T47D (cell line): ENCODE measurements at regions not wholly inside any gene's neighbourhood (a gene's known extent, or its start where the extent isn't known, plus 50 kb on each side); places are given as distances from the start of the nearest gene placed in this dataset.

Source experiments
- DNase-seq, 2 experiments: peaks; one replicate each; pipeline versions ENCODE4 v3.0.0 to v3.0.0-alpha.2; 2011 to 2012; ENCODE audit warnings: low read depth in 1 of 2, low spot score in 1 of 2
- JUND ChIP-seq: IDR thresholded peaks from 2 replicates; pipeline ENCODE4 v1.6.1; 2012; ENCODE audit warnings: low read depth
- in situ Hi-C: cut with HindIII; loops from 2 replicates; pipeline ENCODE4 v1.10.0; 2016; ENCODE audit warnings: low sequenced_read_pairs, low pct_unique_long_range_greater_than_20kb

DNA sequence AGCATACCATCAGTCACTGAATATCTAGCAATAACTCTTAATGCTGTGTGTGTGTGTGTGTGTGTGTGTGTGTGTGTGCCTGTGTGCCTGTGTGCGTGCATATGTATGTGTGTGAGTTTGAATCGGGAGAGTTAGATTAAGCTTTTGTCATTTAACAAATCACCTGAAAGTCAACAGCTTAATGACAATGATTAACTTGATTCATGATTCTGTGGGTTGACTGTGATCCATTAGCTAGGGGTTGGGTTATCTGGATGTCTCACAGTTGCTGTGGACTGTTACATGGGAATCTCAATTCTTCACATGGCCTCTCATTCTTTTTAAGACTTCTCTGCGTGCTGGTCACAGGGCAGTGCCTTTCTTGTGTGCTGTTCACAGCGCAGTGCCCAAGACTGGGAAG, 639.0 kb upstream of the SORCS1 start:
- DNase-seq = no peak
- no peak for TF ChIP-seq JUND
- in situ Hi-C loops = no loop called here

GRCh38 chr10:107800061-107800460, 635.6 kb upstream of the SORCS1 start:
- in situ Hi-C loops = no loop called here

DNA sequence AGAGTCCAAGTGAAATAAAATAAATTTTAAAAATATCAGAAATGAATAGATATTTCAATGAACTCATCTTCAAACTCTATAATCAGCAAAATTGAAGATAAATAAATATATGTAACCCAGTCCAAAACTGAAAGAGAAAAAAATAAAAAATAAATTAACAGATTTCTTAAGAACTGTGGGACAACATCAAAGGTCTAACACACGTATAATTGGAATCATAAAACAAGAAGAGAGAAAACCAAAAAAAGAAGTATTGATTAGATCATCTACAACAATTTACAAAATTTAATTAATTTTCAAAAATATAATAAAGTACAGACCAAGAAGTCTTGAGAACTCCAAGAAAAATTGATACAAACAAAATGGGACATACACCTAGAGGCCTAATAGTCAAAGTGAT, 625.8 kb upstream of the SORCS1 start:
- no peak for TF ChIP-seq JUND
- in situ Hi-C loops = no loop called here
- DNase-seq = no peak

More at GRCh38 chr10:107800061-107800460, 635.6 kb upstream of the SORCS1 start:
- no peak for DNase-seq
- no peak for TF ChIP-seq JUND

GRCh38 chr10:107771066-107771465, 606.6 kb upstream of the SORCS1 start:
- TF ChIP-seq JUND = no peak
- no peak for DNase-seq
- in situ Hi-C loops = no loop called here

DNA sequence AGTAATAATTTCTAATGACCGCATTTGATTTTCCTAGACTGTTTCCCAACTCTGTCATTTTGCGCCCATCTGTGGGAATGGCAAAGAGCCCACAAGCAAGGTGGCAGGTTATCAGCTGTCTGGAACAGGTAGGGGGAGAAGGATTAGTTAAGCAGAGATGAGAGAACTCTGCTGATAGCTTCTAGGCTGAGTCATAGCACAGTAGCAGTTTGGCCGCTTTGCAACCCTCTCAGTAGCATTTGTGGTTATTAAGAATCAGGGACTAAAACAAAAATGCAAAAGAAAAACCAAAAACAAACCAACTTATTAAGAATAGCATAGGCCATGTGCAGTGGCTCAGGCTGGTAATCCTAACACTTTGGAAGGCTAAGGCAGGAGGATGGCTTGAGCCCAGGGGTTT, 602.7 kb upstream of the SORCS1 start:
- DNase-seq = no peak
- in situ Hi-C loops = no loop called here
- no peak for TF ChIP-seq JUND

GRCh38 chr10:107754814-107755213, 590.3 kb upstream of the SORCS1 start:
- in situ Hi-C loops = no loop called here
- no peak for TF ChIP-seq JUND
- no peak for DNase-seq

- peak; percentile 61; the same call in 1 of the 2 replicates for TF ChIP-seq JUND
- DNase-seq = peak; percentile 1 to 64
- in situ Hi-C loops = no loop called here
Observed at GRCh38 chr10:107749235-107749634, 584.7 kb upstream of the SORCS1 start.

DNA sequence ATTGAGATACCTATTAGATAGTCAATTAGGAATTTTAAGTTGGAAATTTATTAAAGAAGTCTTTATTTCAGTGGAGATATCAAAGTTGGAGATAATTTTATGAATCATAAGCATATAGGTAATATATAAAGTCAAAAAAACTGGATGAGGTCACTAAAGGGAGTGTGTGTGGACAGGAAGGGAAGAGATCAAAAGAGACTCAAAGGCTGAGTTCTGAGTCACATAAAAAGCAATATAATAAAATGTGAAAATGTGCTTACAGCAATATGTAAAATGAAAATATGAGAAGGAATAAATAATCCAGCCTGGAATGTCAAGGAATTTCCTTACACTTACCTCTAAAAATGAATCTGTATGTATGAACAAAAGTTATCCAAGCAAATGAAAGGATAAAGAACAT, 583.3 kb upstream of the SORCS1 start:
- TF ChIP-seq JUND = no peak
- DNase-seq = no peak
- in situ Hi-C loops = no loop called here

DNA sequence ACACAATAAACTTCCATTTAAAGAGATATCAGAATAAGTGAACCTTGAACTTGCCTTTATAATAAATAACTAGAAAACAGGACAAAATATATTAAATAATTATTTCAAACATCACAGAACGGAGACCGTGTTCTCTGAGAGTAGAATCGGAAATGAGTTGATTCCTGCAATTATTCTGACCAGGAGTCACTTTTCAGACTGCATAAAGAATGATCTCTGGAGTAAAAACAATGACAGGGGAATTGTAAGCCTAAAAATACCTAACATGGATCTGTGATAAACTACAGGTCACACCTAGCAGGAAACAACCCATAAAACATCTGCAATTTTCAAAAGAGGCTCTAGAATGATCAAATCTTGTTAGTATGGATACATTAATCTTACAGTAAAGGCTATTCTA, 577.5 kb upstream of the SORCS1 start:
- no peak for TF ChIP-seq JUND
- no peak for DNase-seq
- in situ Hi-C loops = no loop called here

DNA sequence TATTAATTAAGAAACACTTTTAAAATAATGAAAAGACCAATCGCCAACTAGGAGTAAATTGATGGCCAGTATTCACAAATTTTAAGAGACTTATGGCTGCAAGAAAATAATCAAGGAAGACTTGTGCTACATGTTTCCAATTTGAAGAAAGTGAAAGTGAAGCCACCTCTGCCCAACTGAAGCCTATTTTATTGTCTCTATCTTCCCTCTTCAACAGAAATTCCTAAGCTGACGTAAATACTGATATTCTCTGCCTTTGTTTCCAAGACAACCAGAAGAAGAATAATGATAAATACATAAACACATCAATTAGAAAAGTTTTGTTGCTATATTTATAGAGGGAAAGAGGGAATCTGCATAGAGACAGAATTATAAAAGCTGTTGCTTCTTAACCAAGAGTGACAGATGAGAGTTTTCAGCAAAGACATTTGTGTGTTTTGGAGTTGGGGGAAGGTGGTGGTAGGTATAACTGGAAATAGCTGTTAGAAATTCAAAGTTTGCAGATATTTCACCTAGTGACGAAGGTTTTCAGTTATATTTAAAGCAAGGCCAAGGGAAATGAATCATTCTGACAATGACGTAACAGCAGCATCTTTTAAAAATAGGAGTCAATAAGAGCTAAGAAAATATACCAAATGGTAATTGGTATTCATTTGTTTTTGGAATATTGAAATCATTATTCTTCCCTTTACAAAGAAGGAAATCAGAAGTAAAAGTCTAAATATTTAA, 576.6 kb upstream of the SORCS1 start:
- no peak for TF ChIP-seq JUND
- in situ Hi-C loops = no loop called here
- DNase-seq = no peak

- no peak for DNase-seq
- in situ Hi-C loops = no loop called here
- no peak for TF ChIP-seq JUND
Observed at GRCh38 chr10:107739951-107740350, 575.4 kb upstream of the SORCS1 start.

DNA sequence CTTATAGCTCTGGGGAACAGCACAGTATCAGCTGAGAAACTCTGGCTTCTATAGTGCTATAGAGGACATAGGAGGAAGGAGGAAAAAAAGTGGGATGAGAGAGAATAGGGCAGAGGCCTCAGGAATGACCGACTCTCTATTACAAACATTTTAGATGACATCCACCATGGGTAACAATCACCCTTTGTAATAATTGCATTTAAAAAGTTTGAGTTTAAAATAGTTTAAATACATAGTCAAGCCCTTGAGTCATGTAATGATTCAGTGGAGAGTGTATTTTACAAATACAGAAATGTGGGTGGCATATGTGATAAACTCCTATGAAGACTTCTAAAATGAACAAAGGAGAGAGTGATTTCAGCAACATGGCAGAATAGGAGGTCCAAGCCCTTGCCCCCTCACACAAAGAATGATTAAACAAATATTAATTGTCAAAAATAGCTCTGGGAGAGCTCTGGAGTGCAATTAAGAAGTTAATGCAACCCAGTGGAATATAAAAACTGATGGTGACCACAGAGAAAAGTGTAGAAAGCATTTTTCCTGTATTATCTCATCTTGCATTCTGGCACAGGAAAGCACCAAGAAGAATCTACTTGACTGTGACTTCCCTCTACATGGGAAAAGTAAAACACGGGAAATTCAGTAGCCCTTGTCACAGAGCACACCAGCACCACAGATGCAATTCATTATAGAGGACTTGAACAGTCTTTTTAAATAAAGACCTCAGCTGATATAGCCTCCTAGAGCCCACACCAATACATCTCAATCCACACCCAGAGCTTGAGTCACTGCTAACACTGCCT, 569.0 kb upstream of the SORCS1 start:
- in situ Hi-C loops = no loop called here
- TF ChIP-seq JUND = no peak
- no peak for DNase-seq

DNA sequence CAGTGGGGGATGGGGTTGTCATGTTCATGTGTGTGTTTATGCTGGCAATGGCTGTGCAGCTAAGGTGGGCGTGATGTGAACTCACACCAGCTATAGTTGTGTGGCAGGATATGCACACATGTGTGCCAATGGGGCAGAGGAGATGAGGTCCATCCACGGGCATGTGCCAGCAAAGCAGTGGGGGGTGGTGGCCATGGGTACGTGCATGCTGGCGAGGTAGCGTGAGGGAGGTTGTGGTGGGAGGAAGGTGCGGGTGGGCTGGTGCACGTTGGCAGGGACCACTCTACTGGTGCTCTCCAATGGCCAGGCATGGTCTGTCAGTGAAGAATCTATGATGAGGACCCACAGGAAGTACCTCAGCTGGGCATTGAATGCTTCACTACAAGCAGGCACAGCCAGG, 567.5 kb upstream of the SORCS1 start:
- DNase-seq = no peak
- TF ChIP-seq JUND = no peak
- in situ Hi-C loops = no loop called here
